Neutrophil (primary cell): ENCODE measurements at regions not wholly inside any gene's neighbourhood (a gene's known extent, or its start where the extent isn't known, plus 50 kb on each side); places are given as distances from the start of the nearest gene placed in this dataset.
"Not testable (repeated sequence)": the region's sequence is repeated elsewhere in the genome, so short reads cannot be mapped to it uniquely, and the experiment has no call there.

ENCODE experiments used
- H3K27ac ChIP-seq: fragments of 200-600 bp; sonication (generic); 2 replicates; pipeline ENCODE4 v1.5.1; 2016; ENCODE audit warnings: mild to moderate bottlenecking, moderate library complexity
- H3K27me3 ChIP-seq: fragments of 200-600 bp; sonication (generic); 2 replicates; pipeline ENCODE4 v1.6.0; 2016; ENCODE audit warnings: mild to moderate bottlenecking
- H3K36me3 ChIP-seq: fragments of 200-600 bp; sonication (generic); 2 replicates; pipeline ENCODE4 v1.5.1; 2017
- H3K4me1 ChIP-seq, 2 experiments: fragments of 200-600 bp in 1 of 2; sonication (generic) in 1 of 2; 1 replicate in 1 of 2; 2 replicates in 1 of 2; pipeline versions ENCODE4 v1.5.1 to v1.6.1; 2013 to 2016; ENCODE audit warnings: low read depth in 1 of 2, low read length in 1 of 2, mild to moderate bottlenecking in 1 of 2, moderate library complexity in 1 of 2; ENCODE audit not compliant: control insufficient read depth in 1 of 2, insufficient read depth in 1 of 2
- H3K4me3 ChIP-seq, 2 experiments: fragments of 200-600 bp in 1 of 2; sonication (generic) in 1 of 2; 1 replicate in 1 of 2; 2 replicates in 1 of 2; pipeline ENCODE4 v1.5.1; 2013 to 2016; ENCODE audit warnings: low read depth in 1 of 2, low read length in 1 of 2, mild to moderate bottlenecking in 1 of 2, moderate library complexity in 1 of 2
- H3K9me3 ChIP-seq: fragments of 200-600 bp; sonication (generic); 2 replicates; pipeline ENCODE4 v1.5.1; 2016
- CTCF ChIP-seq: fragments of 200-600 bp; sonication (generic); IDR thresholded peaks from 2 replicates; pipeline ENCODE4 v1.5.1; 2016; ENCODE audit warnings: antibody characterized with exemption

GRCh38 chr2:132220589-132220988 lies 58.8 kb upstream of the ANKRD30BL start:
- not testable (repeated sequence) for H3K4me3 ChIP-seq, H3K4me1 ChIP-seq, H3K27ac ChIP-seq, H3K9me3 ChIP-seq, H3K36me3 ChIP-seq, H3K27me3 ChIP-seq

- not testable (repeated sequence) for H3K27me3 ChIP-seq, H3K27ac ChIP-seq, H3K36me3 ChIP-seq, H3K4me3 ChIP-seq, H3K9me3 ChIP-seq, H3K4me1 ChIP-seq
These were observed 60.1 kb upstream of the ANKRD30BL start for GRCh38 chr2:132221886-132222285.

- TF ChIP-seq CTCF = no peak
- H3K4me1 ChIP-seq = no peaks in the 10 kb centered on the region
- no peak overlapping the region for H3K27ac ChIP-seq
- no peak overlapping the region for H3K4me3 ChIP-seq
- H3K36me3 ChIP-seq = no peaks in the 10 kb centered on the region
- peaks cover 25% of the 10 kb centered on the region for H3K27me3 ChIP-seq
- no peaks in the 10 kb centered on the region for H3K9me3 ChIP-seq
These were observed 90.6 kb upstream of the ANKRD30BL start for GRCh38 chr2:132252191-132252893.

GRCh38 chr2:132252894-132253264 lies 91.1 kb upstream of the ANKRD30BL start:
- H3K9me3 ChIP-seq = no peaks in the 10 kb centered on the region
- H3K27me3 ChIP-seq = peaks cover 30% of the 10 kb centered on the region
- no peak overlapping the region for H3K27ac ChIP-seq
- no peak for TF ChIP-seq CTCF
- no peaks in the 10 kb centered on the region for H3K36me3 ChIP-seq
- no peak overlapping the region for H3K4me3 ChIP-seq
- no peaks in the 10 kb centered on the region for H3K4me1 ChIP-seq

GRCh38 chr2:132253496-132254305 lies 91.9 kb upstream of the ANKRD30BL start:
- no peaks in the 10 kb centered on the region for H3K4me1 ChIP-seq
- no peaks in the 10 kb centered on the region for H3K36me3 ChIP-seq
- H3K27ac ChIP-seq = no peak overlapping the region
- H3K27me3 ChIP-seq = peaks cover 38% of the 10 kb centered on the region
- TF ChIP-seq CTCF = no peak
- no peaks in the 10 kb centered on the region for H3K9me3 ChIP-seq
- no peak overlapping the region for H3K4me3 ChIP-seq

GRCh38 chr2:132254306-132254919 lies 92.7 kb upstream of the ANKRD30BL start:
- not testable (repeated sequence) for H3K4me1 ChIP-seq, H3K27ac ChIP-seq, H3K36me3 ChIP-seq, H3K9me3 ChIP-seq, H3K4me3 ChIP-seq
- peaks cover 45% of the 10 kb centered on the region for H3K27me3 ChIP-seq

- Histone ChIP-seq H3K4me3 (no peak overlapping the region), H3K36me3 (no peaks in the 10 kb centered on the region), H3K27ac (no peak overlapping the region), H3K27me3 (peaks cover 46% of the 10 kb centered on the region), H3K4me1 (no peaks in the 10 kb centered on the region), H3K9me3 (no peaks in the 10 kb centered on the region)
- TF ChIP-seq CTCF = no peak
These were observed 94.0 kb upstream of the ANKRD30BL start for GRCh38 chr2:132255714-132256113.
